OCI-LY1 (cell line): ENCODE measurements at regions not wholly inside any gene's neighbourhood (a gene's known extent, or its start where the extent isn't known, plus 50 kb on each side); places are given as distances from the start of the nearest gene placed in this dataset.

Experiments
- EZH2 ChIP-seq: fragments of 200-600 bp; sonication (generic), shearing (Covaris generic); IDR thresholded peaks from 2 replicates; pipeline ENCODE4 v1.8.0; 2017; ENCODE audit warnings: borderline replicate concordance, mixed run types, mild to moderate bottlenecking, antibody characterized with exemption, low read length, moderate library complexity, mixed read lengths
- TF ChIP-seq, protein P1 (sequence below): fragments of 200-600 bp; sonication (generic), shearing (Covaris generic); IDR thresholded peaks from 2 replicates; pipeline ENCODE4 v1.5.1; 2017; ENCODE audit warnings: mild to moderate bottlenecking, antibody characterized with exemption, low read length, moderate library complexity, mixed read lengths

DNA sequence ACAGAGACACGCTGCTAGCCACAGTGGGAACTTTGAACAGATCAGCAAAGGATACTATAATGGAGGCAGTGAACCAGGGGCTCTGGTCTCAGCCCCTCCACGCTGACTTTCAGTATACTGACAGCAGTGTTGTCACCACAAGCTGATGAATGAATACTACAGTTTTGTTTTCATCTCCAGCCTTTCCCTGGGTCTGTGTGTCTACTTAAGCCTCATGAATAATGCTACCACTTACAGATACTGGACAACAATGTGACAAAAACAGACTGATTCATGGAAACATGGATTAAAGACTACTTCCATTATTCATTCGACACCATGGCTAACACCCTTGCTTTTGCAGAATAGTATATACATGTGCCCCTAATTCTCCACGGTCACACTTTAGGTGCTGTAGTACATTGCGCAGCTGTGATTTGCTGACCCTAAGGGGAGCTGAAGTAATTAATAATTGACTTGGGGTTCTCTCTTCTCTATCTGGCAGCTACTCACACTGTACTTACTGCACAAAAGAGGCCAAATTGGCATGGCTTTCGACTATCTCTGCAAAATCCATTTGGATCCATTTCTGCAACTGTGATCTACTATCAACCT, 203.2 kb upstream of the LYPLAL1 start:
- TF ChIP-seq, protein P1, sequence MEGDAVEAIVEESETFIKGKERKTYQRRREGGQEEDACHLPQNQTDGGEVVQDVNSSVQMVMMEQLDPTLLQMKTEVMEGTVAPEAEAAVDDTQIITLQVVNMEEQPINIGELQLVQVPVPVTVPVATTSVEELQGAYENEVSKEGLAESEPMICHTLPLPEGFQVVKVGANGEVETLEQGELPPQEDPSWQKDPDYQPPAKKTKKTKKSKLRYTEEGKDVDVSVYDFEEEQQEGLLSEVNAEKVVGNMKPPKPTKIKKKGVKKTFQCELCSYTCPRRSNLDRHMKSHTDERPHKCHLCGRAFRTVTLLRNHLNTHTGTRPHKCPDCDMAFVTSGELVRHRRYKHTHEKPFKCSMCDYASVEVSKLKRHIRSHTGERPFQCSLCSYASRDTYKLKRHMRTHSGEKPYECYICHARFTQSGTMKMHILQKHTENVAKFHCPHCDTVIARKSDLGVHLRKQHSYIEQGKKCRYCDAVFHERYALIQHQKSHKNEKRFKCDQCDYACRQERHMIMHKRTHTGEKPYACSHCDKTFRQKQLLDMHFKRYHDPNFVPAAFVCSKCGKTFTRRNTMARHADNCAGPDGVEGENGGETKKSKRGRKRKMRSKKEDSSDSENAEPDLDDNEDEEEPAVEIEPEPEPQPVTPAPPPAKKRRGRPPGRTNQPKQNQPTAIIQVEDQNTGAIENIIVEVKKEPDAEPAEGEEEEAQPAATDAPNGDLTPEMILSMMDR = no peak
- TF ChIP-seq EZH2 = no peak
